ENCODE measurements at regions not wholly inside any gene's neighbourhood (a gene's known extent, or its start where the extent isn't known, plus 50 kb on each side); places are given as distances from the start of the nearest gene placed in this dataset.

GRCh38 chr5:125602184-125602583 lies 821.0 kb upstream of the GRAMD2B start:
- no peak for DNase-seq (ENCODE audit: low read depth in 4 of 4, low spot score in 3 of 4)

DNA sequence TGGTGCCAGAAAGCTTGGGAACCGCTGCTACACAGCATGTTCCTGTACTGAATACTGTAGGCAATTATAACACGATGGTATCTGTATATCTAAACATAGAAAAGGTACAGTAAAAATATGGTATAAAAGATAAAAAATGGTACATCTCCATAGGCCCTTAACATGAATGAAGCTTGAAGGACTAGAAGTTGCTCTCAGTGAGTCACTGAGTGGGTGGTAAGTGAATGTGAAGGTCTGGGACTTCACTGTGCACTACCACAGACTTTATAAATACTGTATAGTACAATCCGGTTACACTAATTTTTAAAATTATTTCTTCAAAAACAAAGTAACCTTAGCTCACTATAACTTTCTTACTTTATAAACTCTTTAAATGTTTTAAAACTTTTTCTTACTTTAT lies 819.9 kb upstream of the GRAMD2B start:
- DNase-seq (ENCODE audit: low read depth in 4 of 4, low spot score in 3 of 4): no peak

- no peak for DNase-seq (ENCODE audit: low read depth in 4 of 4, low spot score in 3 of 4)
Observed at GRCh38 chr5:125604104-125604503, 819.1 kb upstream of the GRAMD2B start.

GRCh38 chr5:125607018-125607417 lies 816.2 kb upstream of the GRAMD2B start:
- no peak for DNase-seq (ENCODE audit: low read depth in 4 of 4, low spot score in 3 of 4)

DNA sequence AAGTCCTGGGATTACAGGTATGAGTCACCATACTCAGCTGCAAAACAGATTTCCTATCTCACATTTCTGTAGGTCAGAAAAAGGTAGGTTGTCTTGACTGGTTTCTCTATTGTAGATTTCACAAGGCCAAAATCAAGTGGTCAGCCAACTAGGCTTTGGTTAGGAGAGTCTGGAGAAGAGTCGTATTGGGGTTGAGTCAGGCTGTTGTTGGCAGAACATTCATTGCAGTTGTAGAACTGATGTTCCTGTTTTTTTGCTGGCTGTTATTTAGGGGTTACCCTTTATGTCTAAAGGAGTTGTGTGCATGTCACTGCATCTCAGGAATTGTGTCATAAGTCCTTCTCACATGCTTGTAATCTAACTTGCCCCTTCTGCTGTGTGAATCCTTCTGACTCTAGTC lies 814.2 kb upstream of the GRAMD2B start:
- no peak for DNase-seq (ENCODE audit: low read depth in 4 of 4, low spot score in 3 of 4)

DNA sequence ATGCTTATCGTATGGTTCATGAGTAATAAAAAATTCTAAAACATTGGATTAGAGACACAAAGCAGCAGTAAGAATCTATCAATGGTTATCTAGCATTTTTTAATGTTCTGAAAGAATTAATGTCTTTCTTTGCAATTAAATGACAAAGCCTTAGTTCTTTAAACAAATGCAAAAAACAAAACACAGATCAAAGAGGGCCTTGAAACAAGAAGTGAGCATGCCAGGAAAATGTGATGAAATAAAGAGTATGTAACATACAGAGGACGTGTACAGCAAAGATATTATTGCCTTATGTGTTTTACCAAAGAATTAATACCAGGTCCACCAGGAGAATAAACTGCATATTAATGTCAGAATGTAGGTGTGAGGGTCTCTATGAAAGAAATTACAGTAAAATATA lies 812.3 kb upstream of the GRAMD2B start:
- DNase-seq (ENCODE audit: low read depth in 4 of 4, low spot score in 3 of 4): no peak

GRCh38 chr5:125611541-125611940 lies 811.7 kb upstream of the GRAMD2B start:
- DNase-seq (ENCODE audit: low read depth in 4 of 4, low spot score in 3 of 4): no peak

- no peak for DNase-seq (ENCODE audit: low read depth in 4 of 4, low spot score in 3 of 4)
Observed at GRCh38 chr5:125612181-125612721, 811.0 kb upstream of the GRAMD2B start.

GRCh38 chr5:125612776-125613175 lies 810.4 kb upstream of the GRAMD2B start:
- no peak for DNase-seq (ENCODE audit: low read depth in 4 of 4, low spot score in 3 of 4)

DNA sequence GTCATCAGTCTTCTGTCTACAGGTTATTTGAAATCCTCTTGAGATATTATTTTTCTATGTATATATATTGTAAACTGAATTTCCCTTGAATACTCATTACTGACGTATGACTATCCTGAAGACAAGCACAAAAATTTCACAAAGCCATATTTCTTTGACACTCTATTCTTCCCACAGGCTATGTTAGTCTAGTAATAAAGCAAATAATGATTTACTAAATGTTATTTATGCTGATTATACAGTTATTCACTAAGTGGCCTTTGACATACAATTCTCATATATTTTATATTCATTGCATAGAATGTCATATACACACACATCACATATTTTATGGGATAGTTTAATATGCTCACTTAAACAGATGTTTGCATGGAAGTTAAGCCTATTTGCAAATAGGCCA lies 793.0 kb upstream of the GRAMD2B start:
- no peak for DNase-seq (ENCODE audit: low read depth in 4 of 4, low spot score in 3 of 4)

GRCh38 chr5:125633523-125633922 lies 789.7 kb upstream of the GRAMD2B start:
- no peak for DNase-seq (ENCODE audit: low read depth in 4 of 4, low spot score in 3 of 4)

- DNase-seq (ENCODE audit: low read depth in 4 of 4, low spot score in 3 of 4): no peak
Observed at GRCh38 chr5:125634216-125634835, 788.9 kb upstream of the GRAMD2B start.

DNA sequence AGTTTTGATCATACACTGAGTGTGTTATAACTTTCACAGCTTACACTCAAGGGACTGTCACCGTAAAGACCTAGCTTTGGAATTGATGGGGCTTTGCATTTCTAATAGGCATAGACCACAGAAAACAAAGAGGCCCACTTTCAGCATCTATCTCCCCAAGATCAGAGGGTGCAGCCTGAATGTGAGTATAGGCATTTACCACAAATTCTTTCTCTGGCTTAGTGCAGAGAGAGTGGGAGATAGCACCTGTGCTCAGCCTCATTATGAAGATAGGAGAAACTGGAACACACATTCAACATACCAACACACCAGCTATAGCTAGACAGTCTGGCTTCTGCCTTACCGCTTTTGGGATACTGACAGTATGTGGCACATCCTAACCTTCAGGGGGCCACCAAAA lies 783.4 kb upstream of the GRAMD2B start:
- no peak for DNase-seq (ENCODE audit: low read depth in 4 of 4, low spot score in 3 of 4)

DNA sequence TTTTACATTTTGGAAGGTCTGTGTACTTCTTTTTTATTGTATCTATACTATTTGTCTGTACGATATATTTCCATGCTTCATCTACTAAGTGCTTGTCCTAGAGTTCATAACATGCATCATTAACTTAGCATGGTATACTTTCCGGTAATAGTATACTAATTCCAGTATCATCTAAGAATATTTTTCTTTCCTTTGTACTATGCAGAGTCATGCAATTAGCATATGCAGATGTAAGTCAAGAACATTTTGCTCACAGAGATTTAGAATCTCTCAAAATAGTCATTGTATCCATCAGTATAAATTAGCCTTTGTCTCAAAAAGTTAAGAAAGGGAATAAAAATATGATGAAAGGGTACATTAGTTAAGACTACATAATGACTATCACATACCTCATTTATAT lies 770.4 kb upstream of the GRAMD2B start:
- no peak for DNase-seq (ENCODE audit: low read depth in 4 of 4, low spot score in 3 of 4)

DNA sequence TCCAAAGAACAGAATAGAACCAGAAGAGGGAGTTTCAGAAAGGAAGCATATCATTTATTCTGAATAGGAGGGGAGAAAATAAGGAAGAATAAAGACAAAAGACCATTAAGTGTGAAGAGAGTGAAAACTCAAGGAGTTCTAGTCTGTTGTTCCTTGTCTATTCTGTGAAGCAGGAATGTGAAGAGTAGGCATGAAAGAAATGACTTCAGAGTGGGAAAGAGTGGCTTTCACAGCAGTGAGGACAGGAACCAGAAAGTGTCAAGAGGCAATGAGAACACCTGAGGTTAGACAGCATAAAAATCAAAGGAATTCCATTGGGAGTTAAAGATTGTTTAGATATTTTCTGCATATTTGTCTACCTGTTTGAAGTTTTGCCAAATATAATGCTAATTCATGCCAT lies 768.8 kb upstream of the GRAMD2B start:
- DNase-seq (ENCODE audit: low read depth in 4 of 4, low spot score in 3 of 4): no peak

DNA sequence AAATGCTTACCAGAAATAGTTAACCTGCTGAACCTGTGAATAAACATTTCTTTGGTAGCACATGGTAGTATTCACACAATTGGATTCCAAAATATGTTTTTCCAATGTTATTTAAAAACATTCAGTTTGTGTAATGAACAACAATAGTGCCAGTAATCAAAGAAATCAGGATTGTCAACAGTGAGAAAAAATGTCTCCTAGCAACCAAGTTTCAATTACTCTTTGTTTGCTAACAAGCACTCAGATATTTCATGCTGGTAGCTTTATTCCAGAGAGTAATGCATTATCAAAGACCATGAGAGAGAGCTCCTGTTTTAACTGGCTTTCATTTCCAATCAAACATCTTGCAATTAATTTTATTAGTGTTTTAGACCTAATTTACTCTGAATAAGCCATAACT lies 768.1 kb upstream of the GRAMD2B start:
- no peak for DNase-seq (ENCODE audit: low read depth in 4 of 4, low spot score in 3 of 4)

DNA sequence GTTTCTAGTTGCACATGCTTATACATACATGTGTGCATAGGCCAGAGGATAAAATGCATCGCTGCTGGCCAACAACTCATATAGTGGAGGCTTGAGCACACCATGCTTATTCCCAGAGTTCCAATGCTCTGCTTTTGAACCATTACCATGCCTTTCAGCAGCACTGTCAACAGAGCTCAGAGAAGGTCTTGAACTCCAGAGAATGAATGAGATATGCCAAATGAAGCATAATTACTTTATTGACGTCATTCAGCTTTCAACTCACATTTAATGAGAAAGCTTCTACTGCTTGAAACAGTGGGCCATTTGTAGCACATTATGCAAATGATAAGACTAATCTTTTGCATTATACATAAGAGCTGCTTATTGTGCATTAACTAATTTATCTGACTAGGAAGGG lies 765.3 kb upstream of the GRAMD2B start:
- no peak for DNase-seq (ENCODE audit: low read depth in 4 of 4, low spot score in 3 of 4)

- DNase-seq (ENCODE audit: low read depth in 4 of 4, low spot score in 3 of 4): peak; percentile 52 to 70 (median 61)
Observed at GRCh38 chr5:125659316-125660023, 763.7 kb upstream of the GRAMD2B start.

GRCh38 chr5:125660231-125660895 lies 762.8 kb upstream of the GRAMD2B start:
- no peak for DNase-seq (ENCODE audit: low read depth in 4 of 4, low spot score in 3 of 4)

DNA sequence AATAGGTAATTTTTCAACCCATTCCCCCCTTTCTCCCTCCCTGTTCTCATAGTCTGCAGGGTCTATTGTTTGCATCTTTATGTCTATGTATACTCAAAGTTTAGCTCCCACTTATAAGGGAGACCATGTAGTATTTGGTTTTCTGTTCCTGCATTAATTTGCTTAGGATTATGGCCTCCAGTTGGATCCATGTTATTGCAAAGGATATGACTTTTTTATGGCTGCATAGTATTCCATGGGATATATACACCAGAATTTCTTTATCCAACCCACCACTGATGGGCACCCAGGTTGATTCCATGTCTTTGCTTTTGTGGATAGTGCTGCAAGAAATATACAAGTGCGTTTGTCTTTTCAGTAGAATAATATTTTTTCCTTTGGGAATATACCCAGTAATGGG lies 761.6 kb upstream of the GRAMD2B start:
- DNase-seq (ENCODE audit: low read depth in 4 of 4, low spot score in 3 of 4): no peak

- DNase-seq (ENCODE audit: low read depth in 4 of 4, low spot score in 3 of 4): no peak
Observed at GRCh38 chr5:125668884-125669283, 754.3 kb upstream of the GRAMD2B start.
